Kidney (tissue), 13 donors: ENCODE measurements at regions not wholly inside any gene's neighbourhood (a gene's known extent, or its start where the extent isn't known, plus 50 kb on each side); places are given as distances from the start of the nearest gene placed in this dataset.

Source experiments
- DNase-seq, 5 donors: peaks; one replicate each; pipeline ENCODE4 v3.0.0-alpha.2; 2013 to 2020
- FAIRE-seq: peaks from 2 replicates; lab custom pipeline; 2012; peaks lifted over from hg19 to GRCh38; lab: Jason Lieb, UNC
- H3K27ac ChIP-seq, 2 donors: one replicate each; pipeline ENCODE4 v1.7.0; 2013; ENCODE audit warnings: low read depth in 2 of 2, low read length in 2 of 2, inconsistent platforms in 1 of 2
- H3K27me3 ChIP-seq: one replicate; pipeline ENCODE4 v1.7.1; 2013; ENCODE audit warnings: low read length, inconsistent platforms; ENCODE audit not compliant: control insufficient read depth, insufficient read depth
- H3K36me3 ChIP-seq, 3 donors: one replicate each; pipeline versions ENCODE4 v1.7.0 to v1.7.1; 2013; ENCODE audit warnings: low read length in 3 of 3, control low read depth in 1 of 3, inconsistent platforms in 1 of 3; ENCODE audit not compliant: insufficient read depth in 3 of 3, control insufficient read depth in 2 of 3
- H3K4me1 ChIP-seq, 3 donors: one replicate each; pipeline versions ENCODE4 v1.7.0 to v1.7.1; 2013; ENCODE audit warnings: low read length in 3 of 3, inconsistent platforms in 1 of 3, low read depth in 1 of 3; ENCODE audit not compliant: control insufficient read depth in 2 of 3, insufficient read depth in 2 of 3
- H3K4me3 ChIP-seq, 3 donors: one replicate each; pipeline versions ENCODE4 v1.7.0 to v1.8.1; 2013; ENCODE audit warnings: low read length in 3 of 3, control low read depth in 1 of 3, inconsistent platforms in 1 of 3
- H3K9ac ChIP-seq, 3 donors: one replicate each; pipeline versions ENCODE4 v1.7.0 to v1.7.1; 2013; ENCODE audit warnings: low read length in 3 of 3, control low read depth in 1 of 3, inconsistent platforms in 1 of 3
- H3K9me3 ChIP-seq, 3 donors: one replicate each; pipeline versions ENCODE4 v1.7.0 to v1.7.1; 2013; ENCODE audit warnings: low read length in 3 of 3, control low read depth in 1 of 3, inconsistent platforms in 1 of 3; ENCODE audit not compliant: control insufficient read depth in 2 of 3, insufficient read depth in 1 of 3
- intact Hi-C: fragments of 100-400 bp; cut with DNase I; formaldehyde crosslinking; loops from one replicate; pipeline ENCODE4 v1.11.1; 2022
- TF ChIP-seq, protein P1 (sequence below): IDR thresholded peaks from 3 replicates; pipeline ENCODE4 v1.5.1; 2012; ENCODE audit warnings: mild to moderate bottlenecking, moderate library complexity, borderline replicate concordance; ENCODE audit not compliant: insufficient read depth; ENCODE audit errors: extremely low read depth
- donor health status: control.
- donor health status: control.
- donor health status: control.
- donor health status: control.
- donor health status: control.
- donor health status: DM: yes; HTN: yes; CAD: no.
- donor health status: Normal renal cell carcinoma (clear cell type).

DNA sequence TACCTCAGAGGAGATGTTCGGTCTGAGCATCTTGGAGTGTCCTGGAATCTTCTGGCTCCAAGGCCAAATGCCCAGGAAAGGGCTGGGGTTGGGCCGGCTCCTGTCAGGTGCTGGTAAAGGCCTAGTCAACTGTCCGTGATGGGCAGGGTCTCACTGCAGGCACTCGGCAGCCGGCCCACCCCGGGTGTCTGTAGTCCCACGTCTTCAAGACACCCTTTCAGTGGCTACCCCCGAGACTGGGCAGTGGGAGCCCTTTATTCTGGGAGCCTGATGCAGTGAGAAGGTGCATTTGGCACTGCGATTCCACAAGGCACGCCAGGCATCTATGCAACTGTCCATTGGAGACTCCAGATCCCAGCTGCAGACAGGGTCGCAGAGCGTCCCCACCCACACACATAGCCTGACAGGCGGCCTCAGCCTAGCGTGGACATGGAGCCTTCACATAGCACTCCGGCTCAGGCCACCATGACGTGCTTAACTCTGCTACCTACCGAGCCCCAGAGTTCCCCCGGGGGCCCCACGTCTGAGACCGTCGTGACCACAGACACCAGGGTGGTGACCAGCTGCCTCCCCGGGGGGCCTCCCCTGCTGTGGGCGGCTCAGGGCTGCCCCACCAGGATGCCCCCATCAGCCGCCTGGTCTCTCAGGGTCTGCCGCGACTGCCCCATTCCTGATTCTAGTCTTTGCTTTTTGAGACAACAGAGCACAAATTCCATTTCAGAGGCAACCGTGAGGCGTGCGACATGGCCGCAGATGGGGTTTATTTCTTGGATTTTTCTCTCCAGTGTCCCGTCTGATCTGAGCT lies 331.8 kb upstream of the SFSWAP start:
- H3K36me3 ChIP-seq: no peaks in the 10 kb centered on the region
- H3K9me3 ChIP-seq: no peaks in the 10 kb centered on the region
- H3K27ac ChIP-seq: no peak overlapping the region
- intact Hi-C loops: no loop called here
- TF ChIP-seq, protein P1, sequence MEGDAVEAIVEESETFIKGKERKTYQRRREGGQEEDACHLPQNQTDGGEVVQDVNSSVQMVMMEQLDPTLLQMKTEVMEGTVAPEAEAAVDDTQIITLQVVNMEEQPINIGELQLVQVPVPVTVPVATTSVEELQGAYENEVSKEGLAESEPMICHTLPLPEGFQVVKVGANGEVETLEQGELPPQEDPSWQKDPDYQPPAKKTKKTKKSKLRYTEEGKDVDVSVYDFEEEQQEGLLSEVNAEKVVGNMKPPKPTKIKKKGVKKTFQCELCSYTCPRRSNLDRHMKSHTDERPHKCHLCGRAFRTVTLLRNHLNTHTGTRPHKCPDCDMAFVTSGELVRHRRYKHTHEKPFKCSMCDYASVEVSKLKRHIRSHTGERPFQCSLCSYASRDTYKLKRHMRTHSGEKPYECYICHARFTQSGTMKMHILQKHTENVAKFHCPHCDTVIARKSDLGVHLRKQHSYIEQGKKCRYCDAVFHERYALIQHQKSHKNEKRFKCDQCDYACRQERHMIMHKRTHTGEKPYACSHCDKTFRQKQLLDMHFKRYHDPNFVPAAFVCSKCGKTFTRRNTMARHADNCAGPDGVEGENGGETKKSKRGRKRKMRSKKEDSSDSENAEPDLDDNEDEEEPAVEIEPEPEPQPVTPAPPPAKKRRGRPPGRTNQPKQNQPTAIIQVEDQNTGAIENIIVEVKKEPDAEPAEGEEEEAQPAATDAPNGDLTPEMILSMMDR: no peak
- DNase-seq (peak in 3 of 5 donors; percentile 9 to 32 (median 24)), FAIRE-seq (no peak)
- no peak overlapping the region for H3K4me3 ChIP-seq
- no peak overlapping the region for H3K9ac ChIP-seq
- H3K27me3 ChIP-seq: no peaks in the 10 kb centered on the region
- H3K4me1 ChIP-seq: no peaks in the 10 kb centered on the region

DNA sequence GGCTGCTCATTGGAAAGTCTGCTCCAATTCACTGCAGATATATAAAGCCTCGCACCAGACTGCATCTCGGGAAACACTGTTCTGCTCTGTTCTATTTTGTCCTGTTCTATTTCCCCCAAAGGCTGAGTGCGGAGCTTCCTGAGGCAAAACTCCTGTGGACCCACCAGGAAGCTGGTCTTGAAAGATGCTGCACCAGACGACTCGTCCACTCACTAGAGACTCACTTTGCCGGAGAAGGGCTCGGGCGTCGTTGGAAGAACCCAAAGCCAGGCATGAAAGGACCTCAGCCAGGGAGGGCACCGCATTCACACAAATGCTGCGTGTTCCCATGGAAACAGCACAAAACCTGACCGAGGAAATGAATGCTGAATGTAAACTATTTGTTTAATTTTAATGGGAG lies 331.2 kb upstream of the SFSWAP start:
- Histone ChIP-seq H3K4me3 (no peak overlapping the region), H3K27me3 (no peaks in the 10 kb centered on the region)

DNA sequence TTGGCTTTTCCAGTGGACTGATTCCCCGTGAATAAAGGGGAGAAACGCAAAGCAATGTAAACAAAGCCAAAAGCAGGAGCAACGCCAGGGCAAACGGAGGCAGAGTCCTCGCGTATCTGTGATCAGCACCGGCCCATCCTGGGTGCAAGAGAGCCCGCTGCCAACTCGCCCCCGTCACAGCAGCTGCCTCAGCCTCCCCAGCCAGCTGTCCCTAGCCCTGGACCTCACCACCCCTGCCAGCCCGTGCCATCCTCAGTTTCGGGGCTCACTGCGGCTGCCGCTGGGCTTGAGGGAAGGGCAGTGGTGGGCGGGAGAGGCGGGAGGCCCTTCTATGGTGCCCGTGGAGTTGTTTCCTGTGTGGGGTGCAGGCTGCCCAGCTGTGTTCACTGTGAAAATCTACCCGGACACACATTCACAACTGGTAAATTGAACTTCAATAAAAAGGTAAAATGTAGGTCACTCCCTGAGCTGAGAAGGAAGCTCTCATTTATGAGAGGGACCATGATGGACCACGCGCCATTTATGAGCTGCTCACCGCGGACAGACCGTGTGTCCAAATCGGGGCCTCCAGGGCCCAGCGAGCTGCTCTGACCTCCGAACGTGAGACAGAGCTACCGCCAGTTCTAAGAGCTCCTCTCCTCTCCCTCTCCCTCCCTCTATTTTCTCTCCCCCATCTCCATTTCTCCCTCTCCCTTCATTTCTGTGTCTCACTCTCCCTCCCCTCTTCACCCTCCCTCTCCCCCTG lies 330.5 kb upstream of the SFSWAP start:
- Histone ChIP-seq H3K27me3 (no peaks in the 10 kb centered on the region), H3K4me3 (no peak overlapping the region), H3K27ac (no peak overlapping the region), H3K9me3 (no peaks in the 10 kb centered on the region), H3K4me1 (no peaks in the 10 kb centered on the region), H3K9ac (no peak overlapping the region), H3K36me3 (no peaks in the 10 kb centered on the region)
- intact Hi-C loops: no loop called here
- DNase-seq (peak in 3 of 5 donors; percentile 21 to 39 (median 27)), FAIRE-seq (no peak)
- TF ChIP-seq, protein P1: no peak

More for the DNA sequence above, 331.2 kb upstream of the SFSWAP start:
- TF ChIP-seq, protein P1: no peak
- FAIRE-seq: no peak
- no peaks in the 10 kb centered on the region for H3K4me1 ChIP-seq
- DNase-seq: peak in 2 of 5 donors; percentile 14 to 34
- intact Hi-C loops: no loop called here
- no peaks in the 10 kb centered on the region for H3K36me3 ChIP-seq
- no peaks in the 10 kb centered on the region for H3K9me3 ChIP-seq
- no peak overlapping the region for H3K9ac ChIP-seq
- H3K27ac ChIP-seq: no peak overlapping the region
